H9 (cell line): ENCODE measurements at regions not wholly inside any gene's neighbourhood (a gene's known extent, or its start where the extent isn't known, plus 50 kb on each side); places are given as distances from the start of the nearest gene placed in this dataset.

Experiments used
- DNase-seq: peaks from one replicate; pipeline ENCODE4 v3.0.0-alpha.2; 2017
- H2AFZ ChIP-seq: one replicate; pipeline ENCODE4 v1.6.1; 2013; ENCODE audit warnings: mild to moderate bottlenecking, low read length, control low read depth, moderate library complexity
- H2AK5ac ChIP-seq: 2 replicates; pipeline ENCODE4 v1.6.1; 2013; ENCODE audit warnings: low read length, control low read depth, mixed read lengths; ENCODE audit not compliant: insufficient read length
- H2BK120ac ChIP-seq: one replicate; pipeline ENCODE4 v1.6.1; 2013; ENCODE audit warnings: low read depth, mild to moderate bottlenecking, low read length, control low read depth, inconsistent platforms; ENCODE audit not compliant: poor library complexity, severe bottlenecking
- H2BK12ac ChIP-seq: 2 replicates; pipeline ENCODE4 v1.6.1; 2013; ENCODE audit warnings: low read length, control low read depth, mixed read lengths, low read depth; ENCODE audit not compliant: insufficient read length
- H2BK15ac ChIP-seq: 2 replicates; pipeline ENCODE4 v1.6.1; 2013; ENCODE audit warnings: low read depth, low read length, control low read depth
- H2BK20ac ChIP-seq: one replicate; pipeline ENCODE4 v1.6.1; 2013; ENCODE audit warnings: low read depth, mild to moderate bottlenecking, low read length, control low read depth, inconsistent platforms; ENCODE audit not compliant: poor library complexity, severe bottlenecking
- H2BK5ac ChIP-seq: 2 replicates; pipeline ENCODE4 v1.6.1; 2013; ENCODE audit warnings: low read length, control low read depth, mixed read lengths; ENCODE audit not compliant: insufficient read length
- H3K14ac ChIP-seq: 2 replicates; pipeline ENCODE4 v1.6.1; 2013; ENCODE audit warnings: low read length, control low read depth; ENCODE audit not compliant: insufficient read depth
- H3K18ac ChIP-seq: 2 replicates; pipeline ENCODE4 v1.6.1; 2013; ENCODE audit warnings: low read depth, mild to moderate bottlenecking, mixed read lengths, low read length, control low read depth; ENCODE audit not compliant: insufficient read length
- H3K23ac ChIP-seq: 2 replicates; pipeline ENCODE4 v1.6.1; 2013; ENCODE audit warnings: low read length, control low read depth, mixed read lengths, low read depth; ENCODE audit not compliant: insufficient read length
- H3K23me2 ChIP-seq: 2 replicates; pipeline ENCODE4 v1.6.1; 2013; ENCODE audit warnings: low read depth, mild to moderate bottlenecking, mixed read lengths, low read length, control low read depth; ENCODE audit not compliant: insufficient read length, poor library complexity, severe bottlenecking
- H3K27ac ChIP-seq: 2 replicates; pipeline ENCODE4 v1.5.1; 2013; ENCODE audit warnings: low read length, control low read depth, mixed read lengths, low read depth; ENCODE audit not compliant: insufficient read length
- H3K27me3 ChIP-seq: 2 replicates; pipeline ENCODE4 v1.6.1; 2013; ENCODE audit warnings: low read length, control low read depth, inconsistent platforms; ENCODE audit not compliant: insufficient read depth
- H3K4ac ChIP-seq: 2 replicates; pipeline ENCODE4 v1.6.1; 2013; ENCODE audit warnings: low read depth, mild to moderate bottlenecking, control low read depth, inconsistent platforms, low read length, moderate library complexity
- H3K4me1 ChIP-seq: 2 replicates; pipeline ENCODE4 v1.6.1; 2013; ENCODE audit warnings: low read length, control low read depth, inconsistent platforms; ENCODE audit not compliant: insufficient read depth
- H3K4me2 ChIP-seq: 2 replicates; pipeline ENCODE4 v1.6.1; 2013; ENCODE audit warnings: low read length, control low read depth, mixed read lengths; ENCODE audit not compliant: insufficient read length, insufficient read depth
- H3K56ac ChIP-seq: 2 replicates; pipeline ENCODE4 v1.6.1; 2013; ENCODE audit warnings: low read depth, mild to moderate bottlenecking, mixed read lengths, low read length, control low read depth; ENCODE audit not compliant: insufficient read length
- H3K79me1 ChIP-seq: 2 replicates; pipeline ENCODE4 v1.6.1; 2013; ENCODE audit warnings: low read depth, mild to moderate bottlenecking, moderate library complexity, low read length, control low read depth, inconsistent platforms; ENCODE audit not compliant: insufficient read depth, poor library complexity, severe bottlenecking
- H3K79me2 ChIP-seq: 2 replicates; pipeline ENCODE4 v1.6.1; 2013; ENCODE audit warnings: low read length, control low read depth, inconsistent platforms; ENCODE audit not compliant: insufficient read depth
- H3K9ac ChIP-seq: 2 replicates; pipeline ENCODE4 v1.6.1; 2013; ENCODE audit warnings: low read length, control low read depth, mixed read lengths; ENCODE audit not compliant: insufficient read length; ENCODE audit errors: extremely low read depth
- H3K9me3 ChIP-seq: one replicate; pipeline ENCODE4 v1.6.1; 2013; ENCODE audit warnings: low read depth, low read length, inconsistent platforms; ENCODE audit not compliant: control insufficient read depth
- H3T11ph ChIP-seq: one replicate; pipeline ENCODE4 v1.6.1; 2013; ENCODE audit warnings: mild to moderate bottlenecking, low read length, control low read depth, inconsistent platforms
- H4K20me1 ChIP-seq: one replicate; pipeline ENCODE4 v1.6.1; 2013; ENCODE audit not compliant: control insufficient read depth, insufficient read length, insufficient read depth
- H4K5ac ChIP-seq: 2 replicates; pipeline ENCODE4 v1.6.1; 2013; ENCODE audit warnings: low read depth, mild to moderate bottlenecking, mixed read lengths, low read length, control low read depth; ENCODE audit not compliant: insufficient read length
- H4K8ac ChIP-seq: replicated peaks from 2 replicates; pipeline ENCODE4 v1.6.1; 2013; ENCODE audit warnings: low read length, control low read depth, mixed read lengths, low read depth; ENCODE audit not compliant: insufficient read length
- H4K91ac ChIP-seq: 2 replicates; pipeline ENCODE4 v1.6.1; 2013; ENCODE audit warnings: low read depth, mild to moderate bottlenecking, moderate library complexity, mixed read lengths, low read length, control low read depth; ENCODE audit not compliant: insufficient read length
- H3K27ac Mint-ChIP-seq, 3 experiments: 2 replicates in 2 of 3; 3 replicates in 1 of 3; pipeline ENCODE4 v1.8.0; 2020 to 2021; ENCODE audit warnings: mixed read lengths in 3 of 3, mild to moderate bottlenecking in 1 of 3, moderate library complexity in 1 of 3
- H3K27me3 Mint-ChIP-seq: 2 replicates; pipeline ENCODE4 v1.8.0; 2021; ENCODE audit warnings: low read depth, mild to moderate bottlenecking, moderate library complexity, mixed read lengths
- H3K36me3 Mint-ChIP-seq, 3 experiments: 2 replicates in 2 of 3; 3 replicates in 1 of 3; pipeline ENCODE4 v1.8.0; 2020 to 2021; ENCODE audit warnings: low read depth in 3 of 3, mixed read lengths in 3 of 3; ENCODE audit not compliant: insufficient read depth in 1 of 3
- H3K4me1 Mint-ChIP-seq, 2 experiments: 2 replicates each; pipeline ENCODE4 v1.8.0; 2020; ENCODE audit warnings: mixed read lengths in 2 of 2
- H3K4me3 Mint-ChIP-seq, 2 experiments: 2 replicates in 1 of 2; 3 replicates in 1 of 2; pipeline ENCODE4 v1.8.0; 2020 to 2021; ENCODE audit warnings: mild to moderate bottlenecking in 2 of 2, mixed read lengths in 2 of 2, moderate library complexity in 1 of 2
- H3K9me3 Mint-ChIP-seq, 2 experiments: 2 replicates in 1 of 2; 3 replicates in 1 of 2; pipeline ENCODE4 v1.8.0; 2020; ENCODE audit warnings: mild to moderate bottlenecking in 2 of 2, mixed read lengths in 2 of 2, moderate library complexity in 1 of 2
- CTCF ChIP-seq: fragments of 200-600 bp; sonication (generic); conservative IDR thresholded peaks from 3 replicates; pipeline ENCODE4 v1.8.0; 2021; ENCODE audit warnings: antibody characterized with exemption, mild to moderate bottlenecking

- Histone ChIP-seq H3K4me2 (no peak overlapping the region), H3K79me2 (no peaks in the 10 kb centered on the region), H3K56ac (no peak overlapping the region), H3K23me2 (no peaks in the 10 kb centered on the region), H3K27ac (no peak overlapping the region), H2AFZ (no peak overlapping the region), H3K4me1 (peaks cover 2% of the 10 kb centered on the region; the same call in 1 of the 2 replicates), H2AK5ac (no peak overlapping the region), H4K5ac (no peak overlapping the region), H3K23ac (no peak overlapping the region), H4K20me1 (no peaks in the 10 kb centered on the region), H3K4ac (no peak overlapping the region), H2BK120ac (no peak overlapping the region), H3K27me3 (no peaks in the 10 kb centered on the region), H3K14ac (no peak overlapping the region), H3K9ac (no peak overlapping the region), H3T11ph (no peak overlapping the region), H3K79me1 (no peaks in the 10 kb centered on the region), H2BK20ac (no peak overlapping the region), H2BK12ac (no peak overlapping the region), H2BK15ac (no peak overlapping the region), H3K9me3 (no peaks in the 10 kb centered on the region), H4K8ac (no peak overlapping the region), H4K91ac (no peak overlapping the region), H2BK5ac (no peak overlapping the region), H3K18ac (no peak overlapping the region)
- no peak for TF ChIP-seq CTCF
- no peak for DNase-seq
- peaks cover 0 to 6% of the 10 kb centered on the region in 2 experiments; a peak in 1 of 5 replicates for H3K9me3 Mint-ChIP-seq
- peaks cover 30 to 39% of the 10 kb centered on the region in 2 experiments for H3K4me1 Mint-ChIP-seq
- H3K36me3 Mint-ChIP-seq: peaks cover 0 to 11% (median 0%) of the 10 kb centered on the region in 3 experiments; a peak in 2 of 7 replicates
- H3K27me3 Mint-ChIP-seq: 0 out of 2 replicates have a peak, but pooled peaks cover 1% of the 10 kb centered on the region
- no peak overlapping the region for H3K4me3 Mint-ChIP-seq
- H3K27ac Mint-ChIP-seq: no peak overlapping the region
Measured at GRCh38 chr6:47360388-47360787, 50.7 kb upstream of the TNFRSF21 start.
